C4-2B (cell line): ENCODE measurements at regions not wholly inside any gene's neighbourhood (a gene's known extent, or its start where the extent isn't known, plus 50 kb on each side); places are given as distances from the start of the nearest gene placed in this dataset.

Experiments used
- ZFX ChIP-seq: fragments of 450-650 bp; IDR thresholded peaks from 2 replicates; pipeline ENCODE4 v1.6.1; 2017
- TF ChIP-seq, protein P1 (sequence below): fragments of 450-650 bp; conservative IDR thresholded peaks from 2 replicates; pipeline ENCODE4 v1.5.1; 2017; ENCODE audit warnings: mild to moderate bottlenecking

DNA sequence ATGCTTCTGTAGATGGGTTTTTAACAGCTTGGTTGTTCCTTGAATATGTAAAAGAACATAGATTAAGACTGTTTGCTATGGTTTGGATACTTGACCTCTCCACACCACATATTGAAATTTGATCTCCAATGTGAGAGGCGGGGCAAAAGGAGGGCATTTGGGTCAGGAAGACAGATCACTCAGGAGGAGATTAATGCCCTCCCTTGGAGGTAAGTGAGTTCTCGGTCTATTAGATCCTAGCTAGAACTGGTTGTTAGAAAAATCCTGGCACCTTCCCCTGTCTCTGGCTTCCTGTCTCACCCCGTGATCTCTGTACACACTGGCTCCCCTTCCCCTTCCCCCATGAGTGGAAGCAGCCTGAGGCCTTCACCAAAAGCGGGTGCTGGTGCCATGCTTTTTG lies 281.1 kb upstream of the ANKRD55 start:
- TF ChIP-seq, protein P1, sequence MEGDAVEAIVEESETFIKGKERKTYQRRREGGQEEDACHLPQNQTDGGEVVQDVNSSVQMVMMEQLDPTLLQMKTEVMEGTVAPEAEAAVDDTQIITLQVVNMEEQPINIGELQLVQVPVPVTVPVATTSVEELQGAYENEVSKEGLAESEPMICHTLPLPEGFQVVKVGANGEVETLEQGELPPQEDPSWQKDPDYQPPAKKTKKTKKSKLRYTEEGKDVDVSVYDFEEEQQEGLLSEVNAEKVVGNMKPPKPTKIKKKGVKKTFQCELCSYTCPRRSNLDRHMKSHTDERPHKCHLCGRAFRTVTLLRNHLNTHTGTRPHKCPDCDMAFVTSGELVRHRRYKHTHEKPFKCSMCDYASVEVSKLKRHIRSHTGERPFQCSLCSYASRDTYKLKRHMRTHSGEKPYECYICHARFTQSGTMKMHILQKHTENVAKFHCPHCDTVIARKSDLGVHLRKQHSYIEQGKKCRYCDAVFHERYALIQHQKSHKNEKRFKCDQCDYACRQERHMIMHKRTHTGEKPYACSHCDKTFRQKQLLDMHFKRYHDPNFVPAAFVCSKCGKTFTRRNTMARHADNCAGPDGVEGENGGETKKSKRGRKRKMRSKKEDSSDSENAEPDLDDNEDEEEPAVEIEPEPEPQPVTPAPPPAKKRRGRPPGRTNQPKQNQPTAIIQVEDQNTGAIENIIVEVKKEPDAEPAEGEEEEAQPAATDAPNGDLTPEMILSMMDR: no peak
- no peak for TF ChIP-seq ZFX
